ENCODE measurements at regions not wholly inside any gene's neighbourhood (a gene's known extent, or its start where the extent isn't known, plus 50 kb on each side); places are given as distances from the start of the nearest gene placed in this dataset.

GRCh38 chr7:116188-116981 lies 76.0 kb upstream of the FAM20C start:
- intact Hi-C loops (cut with DNase I) = no loop called here
- no peak for FAIRE-seq
- H3K27me3 ChIP-seq (ENCODE audit: control insufficient read depth, insufficient read depth, low read length) = no peaks in the 10 kb centered on the region
- H3K4me1 ChIP-seq (ENCODE audit: control insufficient read depth in 2 of 3, insufficient read depth in 2 of 3, low read depth in 1 of 3, low read length in 3 of 3) = peaks cover 0 to 6% (median 6%) of the 10 kb centered on the region in 3 donors
- no peak for DNase-seq
- no peak for TF ChIP-seq CTCF (IDR thresholded peaks at IDR 0.05; ENCODE audit: borderline replicate concordance, extremely low read depth, insufficient read depth)
- no peak overlapping the region for H3K27ac ChIP-seq (ENCODE audit: low read depth in 2 of 2, low read length in 2 of 2)
- peaks cover 0 to 4% (median 0%) of the 10 kb centered on the region in 3 donors for H3K9me3 ChIP-seq (ENCODE audit: control insufficient read depth in 2 of 3, insufficient read depth in 1 of 3, low read length in 3 of 3)
- H3K36me3 ChIP-seq (ENCODE audit: control insufficient read depth in 2 of 3, insufficient read depth in 3 of 3, low read length in 3 of 3) = no peaks in the 10 kb centered on the region
- no peak overlapping the region for H3K9ac ChIP-seq (ENCODE audit: low read length in 3 of 3)
- H3K4me3 ChIP-seq (ENCODE audit: low read length in 3 of 3) = no peak overlapping the region

GRCh38 chr7:117836-118614 lies 74.3 kb upstream of the FAM20C start:
- no peak for DNase-seq
- Histone ChIP-seq H3K9ac (ENCODE audit: low read length in 3 of 3) (no peak overlapping the region), H3K9me3 (ENCODE audit: control insufficient read depth in 2 of 3, insufficient read depth in 1 of 3, low read length in 3 of 3) (no peaks in the 10 kb centered on the region), H3K36me3 (ENCODE audit: control insufficient read depth in 2 of 3, insufficient read depth in 3 of 3, low read length in 3 of 3) (no peaks in the 10 kb centered on the region), H3K27me3 (ENCODE audit: control insufficient read depth, insufficient read depth, low read length) (no peaks in the 10 kb centered on the region), H3K4me3 (ENCODE audit: low read length in 3 of 3) (no peak overlapping the region), H3K4me1 (ENCODE audit: control insufficient read depth in 2 of 3, insufficient read depth in 2 of 3, low read depth in 1 of 3, low read length in 3 of 3) (peaks cover 0 to 11% (median 6%) of the 10 kb centered on the region in 3 donors), H3K27ac (ENCODE audit: low read depth in 2 of 2, low read length in 2 of 2) (no peak overlapping the region)
- no peak for FAIRE-seq
- intact Hi-C loops (cut with DNase I) = no loop called here
- no peak for TF ChIP-seq CTCF (IDR thresholded peaks at IDR 0.05; ENCODE audit: borderline replicate concordance, extremely low read depth, insufficient read depth)

- H3K27me3 ChIP-seq (ENCODE audit: control insufficient read depth, insufficient read depth, low read length) = no peaks in the 10 kb centered on the region
- FAIRE-seq = no peak
- H3K9ac ChIP-seq (ENCODE audit: low read length in 3 of 3) = no peak overlapping the region
- peaks cover 0 to 11% (median 6%) of the 10 kb centered on the region in 3 donors for H3K4me1 ChIP-seq (ENCODE audit: control insufficient read depth in 2 of 3, insufficient read depth in 2 of 3, low read depth in 1 of 3, low read length in 3 of 3)
- no peak overlapping the region for H3K4me3 ChIP-seq (ENCODE audit: low read length in 3 of 3)
- DNase-seq = no peak
- no peaks in the 10 kb centered on the region for H3K36me3 ChIP-seq (ENCODE audit: control insufficient read depth in 2 of 3, insufficient read depth in 3 of 3, low read length in 3 of 3)
- no peak for TF ChIP-seq CTCF (IDR thresholded peaks at IDR 0.05; ENCODE audit: borderline replicate concordance, extremely low read depth, insufficient read depth)
- H3K27ac ChIP-seq (ENCODE audit: low read depth in 2 of 2, low read length in 2 of 2) = no peak overlapping the region
- H3K9me3 ChIP-seq (ENCODE audit: control insufficient read depth in 2 of 3, insufficient read depth in 1 of 3, low read length in 3 of 3) = no peaks in the 10 kb centered on the region
- intact Hi-C loops (cut with DNase I) = no loop called here
These were observed 73.6 kb upstream of the FAM20C start for GRCh38 chr7:118615-119391.
